GM19372 (cell line): ENCODE measurements at regions not wholly inside any gene's neighbourhood (a gene's known extent, or its start where the extent isn't known, plus 50 kb on each side); places are given as distances from the start of the nearest gene placed in this dataset.
"Not testable (repeated sequence)": the region's sequence is repeated elsewhere in the genome, so short reads cannot be mapped to it uniquely, and the experiment has no call there.

Experiments
- ATAC-seq: cut with Tn5 transposase; IDR thresholded peaks from one replicate; pipeline ENCODE4 v1.9.1; 2021; ENCODE audit warnings: mild to moderate bottlenecking, low read depth, moderate library complexity; ENCODE audit not compliant: unreplicated experiment

DNA sequence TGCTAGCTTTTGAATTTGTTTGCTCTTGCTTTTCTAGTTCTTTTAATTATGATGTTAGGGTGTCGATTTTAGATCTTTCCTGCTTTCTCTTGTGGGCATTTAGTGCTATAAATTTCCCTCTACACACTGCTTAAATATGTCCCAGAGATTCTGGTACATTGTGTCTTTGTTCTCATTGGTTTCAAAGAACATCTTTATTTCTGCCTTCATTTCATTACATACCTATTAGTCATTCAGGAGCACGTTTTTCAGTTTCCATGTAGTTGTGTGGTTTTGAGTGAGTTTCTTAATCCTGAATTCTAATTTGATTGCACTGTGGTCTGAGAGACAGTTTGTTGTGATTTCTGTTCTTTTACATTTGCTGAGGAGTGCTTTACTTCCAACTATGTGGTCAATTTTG is 51.2 kb upstream of the MB21D2 start:
- ATAC-seq: not testable (repeated sequence)

GRCh38 chr3:192980632-192981031 is 63.0 kb upstream of the MB21D2 start:
- no peak for ATAC-seq

DNA sequence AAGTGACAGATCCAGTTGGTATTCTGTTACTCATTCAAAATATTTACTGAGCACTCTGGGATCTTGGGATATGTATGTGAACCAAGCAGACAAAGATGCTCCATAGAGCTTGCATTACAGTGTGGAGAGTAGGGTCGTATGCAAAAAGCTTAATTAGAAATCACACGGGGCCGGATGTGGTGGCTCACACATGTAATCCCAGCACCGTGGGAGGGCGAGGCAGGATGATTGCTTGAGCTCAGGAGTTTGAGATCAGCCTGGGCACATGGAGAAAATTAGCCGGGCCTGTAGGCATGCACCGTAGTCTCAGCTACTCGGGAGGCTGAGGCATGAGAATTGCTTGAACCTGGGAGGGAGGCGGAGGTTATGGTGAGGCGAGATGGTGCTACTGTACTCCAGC is 68.7 kb upstream of the MB21D2 start:
- ATAC-seq: no peak

DNA sequence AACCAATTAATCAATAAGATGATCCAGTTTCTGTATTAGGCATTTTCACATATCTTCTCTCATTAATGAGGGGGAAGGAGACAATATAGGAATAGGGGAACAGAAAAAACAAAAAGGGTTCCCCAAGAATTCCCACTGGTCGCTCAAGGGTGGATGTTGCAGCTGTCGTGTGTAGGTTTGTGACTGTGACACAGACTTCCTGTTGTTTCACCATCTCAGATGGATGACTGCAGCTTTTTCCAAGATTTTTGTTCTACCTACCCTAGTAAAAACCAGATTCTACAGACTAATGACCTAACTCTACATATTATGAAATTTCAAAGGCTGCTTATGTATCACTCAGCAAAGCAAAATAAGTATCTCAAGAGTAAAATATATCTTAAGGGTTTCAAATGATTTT is 73.7 kb upstream of the MB21D2 start:
- no peak for ATAC-seq

DNA sequence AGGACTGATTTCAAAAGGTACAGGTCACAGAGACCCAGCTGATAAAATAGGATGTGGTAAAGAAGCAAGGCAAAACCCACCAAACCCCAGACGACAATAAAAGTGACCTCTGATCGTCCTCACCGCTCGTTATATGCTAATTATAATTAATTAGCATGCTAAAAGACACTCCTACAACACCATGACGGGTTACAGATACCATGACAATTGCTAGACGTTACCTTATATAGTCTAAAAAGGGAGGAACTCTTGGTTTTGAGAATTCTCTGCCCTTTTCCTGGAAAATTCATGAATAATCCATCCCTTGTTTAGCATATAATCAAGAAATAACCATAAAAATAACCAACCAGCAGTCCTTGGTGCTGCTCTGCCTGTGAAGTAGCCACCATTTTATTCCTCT is 74.7 kb upstream of the MB21D2 start:
- no peak for ATAC-seq

- ATAC-seq: no peak
Measured at GRCh38 chr3:192993411-192993810, 75.8 kb upstream of the MB21D2 start.

GRCh38 chr3:193001113-193001512 is 83.5 kb upstream of the MB21D2 start:
- ATAC-seq: not testable (repeated sequence)

DNA sequence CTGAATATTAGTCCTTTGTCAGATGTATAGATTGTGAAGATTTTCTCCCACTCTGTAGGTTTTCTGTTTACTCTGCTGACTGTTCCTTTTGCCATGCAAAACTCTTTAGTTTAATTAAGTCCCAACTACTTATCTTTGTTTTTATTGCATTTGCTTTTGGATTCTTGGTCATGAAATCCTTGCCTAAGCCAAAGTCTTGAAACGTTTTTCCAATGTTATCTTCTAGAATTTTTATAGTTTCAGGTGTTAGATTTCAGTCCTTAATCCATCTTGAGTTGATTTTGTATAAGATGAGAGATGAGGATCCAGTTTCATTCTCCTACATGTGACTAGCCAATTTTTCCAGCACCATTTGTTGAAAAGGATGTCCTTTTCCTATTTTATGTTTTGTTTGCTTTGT is 86.0 kb upstream of the MB21D2 start:
- not testable (repeated sequence) for ATAC-seq

- ATAC-seq: no peak
Measured at GRCh38 chr3:193008654-193009053, 91.0 kb upstream of the MB21D2 start.

GRCh38 chr3:193010191-193010590 is 92.5 kb upstream of the MB21D2 start:
- ATAC-seq: no peak

- no peak for ATAC-seq
Measured at GRCh38 chr3:193011958-193012357, 94.3 kb upstream of the MB21D2 start.

- ATAC-seq: no peak
Measured at GRCh38 chr3:193014902-193015301, 97.2 kb upstream of the MB21D2 start.

GRCh38 chr3:193016437-193016901 is 98.8 kb upstream of the MB21D2 start:
- ATAC-seq: no peak

GRCh38 chr3:193021506-193022010 is 103.9 kb upstream of the MB21D2 start:
- ATAC-seq: no peak

DNA sequence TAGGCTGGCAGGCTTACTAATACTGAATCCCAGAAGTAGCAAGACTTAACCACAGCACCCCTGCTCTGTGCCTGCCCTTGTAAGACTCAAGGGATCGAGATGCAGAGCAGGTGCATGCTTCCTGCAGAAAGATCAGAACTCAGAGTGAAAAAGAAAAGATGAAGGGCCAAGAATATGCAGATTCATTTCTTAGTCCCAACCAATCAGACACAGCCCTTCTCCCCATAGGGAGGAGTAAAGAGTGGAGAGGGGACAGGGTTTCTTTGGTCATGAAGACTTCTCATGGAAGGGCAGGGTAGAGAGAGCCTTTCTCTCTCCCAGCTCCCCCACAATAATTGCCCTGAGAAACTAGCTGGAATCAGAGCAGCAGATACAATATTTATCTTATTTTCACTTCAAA is 105.6 kb upstream of the MB21D2 start:
- no peak for ATAC-seq

GRCh38 chr3:193028258-193028657 is 110.6 kb upstream of the MB21D2 start:
- ATAC-seq: no peak

GRCh38 chr3:193029800-193030199 is 112.1 kb upstream of the MB21D2 start:
- ATAC-seq: no peak

DNA sequence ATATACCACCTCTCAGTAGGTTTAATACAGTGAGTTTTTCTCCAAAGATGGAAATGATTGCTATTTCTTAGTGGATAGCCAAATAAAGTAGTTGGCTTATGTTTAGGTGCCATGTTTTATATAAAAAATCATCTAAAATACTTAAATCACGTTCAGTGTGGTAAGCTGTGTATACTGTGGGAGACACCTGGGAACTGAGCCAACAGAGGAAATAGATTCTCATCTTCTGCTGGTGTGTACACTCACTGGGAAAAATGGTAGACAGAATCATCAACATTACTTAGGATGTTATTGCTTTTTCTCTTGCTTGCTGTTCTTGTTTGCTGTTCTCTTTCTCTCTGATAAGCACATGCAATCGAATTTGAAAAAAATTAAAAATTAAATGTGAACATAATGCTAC is 112.6 kb upstream of the MB21D2 start:
- no peak for ATAC-seq

DNA sequence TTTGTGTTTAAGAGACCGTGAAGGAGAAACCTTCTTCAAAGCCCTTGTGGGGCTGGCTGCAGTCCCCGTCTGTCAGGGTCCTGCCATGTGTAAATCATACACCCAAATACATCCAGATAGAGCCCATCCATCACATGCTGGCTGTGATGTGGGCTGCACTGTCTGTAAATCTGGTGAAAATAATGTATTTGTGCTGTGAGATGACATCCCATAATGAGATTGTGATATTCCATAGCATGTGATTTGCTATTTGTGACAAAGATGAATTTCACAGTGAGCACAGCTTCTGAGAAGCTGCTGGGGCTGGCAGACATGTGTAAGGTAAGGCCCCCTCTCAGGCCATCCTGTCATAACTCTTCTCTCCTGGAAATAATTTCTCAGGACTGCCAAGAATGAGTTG is 114.3 kb upstream of the MB21D2 start:
- no peak for ATAC-seq

- ATAC-seq: no peak
Measured at GRCh38 chr3:193033226-193033780, 115.6 kb upstream of the MB21D2 start.

GRCh38 chr3:193037828-193038227 is 120.2 kb upstream of the MB21D2 start:
- ATAC-seq: not testable (repeated sequence)

DNA sequence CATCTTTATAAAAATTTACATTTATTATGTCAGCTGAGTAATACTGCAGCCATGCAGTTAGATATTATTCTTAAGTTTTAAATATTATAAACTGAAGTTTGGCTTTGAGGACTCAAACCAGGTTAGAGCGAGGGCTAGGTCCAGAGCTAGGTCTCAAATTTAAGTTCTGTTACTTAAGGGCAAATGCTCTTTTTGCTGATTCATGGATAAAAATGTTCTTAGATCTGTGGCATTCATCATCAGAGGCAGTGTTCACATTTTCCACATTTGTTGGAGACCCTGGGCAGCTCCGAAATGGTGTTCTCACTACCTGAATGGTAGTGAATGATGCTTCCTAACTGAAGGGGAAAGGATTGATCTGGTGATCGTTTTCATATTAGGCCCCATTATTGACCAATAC is 121.4 kb upstream of the MB21D2 start:
- no peak for ATAC-seq
